SJCRH30 (cell line): ENCODE measurements at regions not wholly inside any gene's neighbourhood (a gene's known extent, or its start where the extent isn't known, plus 50 kb on each side); places are given as distances from the start of the nearest gene placed in this dataset.
A peak's percentile ranks its signal among the peaks of the same experiment; 100 is the strongest.

Source experiments
- DNase-seq, 2 experiments: peaks; one replicate each; pipeline ENCODE4 v3.0.0-alpha.2; 2015 to 2020
- H3K27ac ChIP-seq: fragments of 250-450 bp; sonication (Bioruptor Pico); 2 replicates; pipeline ENCODE4 v1.5.1; 2020; ENCODE audit warnings: mild to moderate bottlenecking, moderate library complexity
- H3K27me3 ChIP-seq: fragments of 250-450 bp; sonication (Bioruptor Pico); 2 replicates; pipeline ENCODE4 v1.5.1; 2020; ENCODE audit warnings: mild to moderate bottlenecking, moderate library complexity
- H3K36me3 ChIP-seq: fragments of 250-450 bp; sonication (Bioruptor Pico); 2 replicates; pipeline ENCODE4 v1.5.1; 2020; ENCODE audit warnings: mild to moderate bottlenecking, moderate library complexity
- H3K4me1 ChIP-seq: fragments of 250-450 bp; sonication (Bioruptor Pico); 2 replicates; pipeline ENCODE4 v1.5.1; 2020; ENCODE audit warnings: mild to moderate bottlenecking, moderate library complexity
- H3K4me3 ChIP-seq: fragments of 250-450 bp; sonication (Bioruptor Pico); 2 replicates; pipeline ENCODE4 v1.5.1; 2020; ENCODE audit warnings: mild to moderate bottlenecking, moderate library complexity
- H3K9me3 ChIP-seq: fragments of 250-450 bp; sonication (Bioruptor Pico); replicated peaks from 2 replicates; pipeline ENCODE4 v1.5.1; 2020; ENCODE audit warnings: mild to moderate bottlenecking, moderate library complexity

DNA sequence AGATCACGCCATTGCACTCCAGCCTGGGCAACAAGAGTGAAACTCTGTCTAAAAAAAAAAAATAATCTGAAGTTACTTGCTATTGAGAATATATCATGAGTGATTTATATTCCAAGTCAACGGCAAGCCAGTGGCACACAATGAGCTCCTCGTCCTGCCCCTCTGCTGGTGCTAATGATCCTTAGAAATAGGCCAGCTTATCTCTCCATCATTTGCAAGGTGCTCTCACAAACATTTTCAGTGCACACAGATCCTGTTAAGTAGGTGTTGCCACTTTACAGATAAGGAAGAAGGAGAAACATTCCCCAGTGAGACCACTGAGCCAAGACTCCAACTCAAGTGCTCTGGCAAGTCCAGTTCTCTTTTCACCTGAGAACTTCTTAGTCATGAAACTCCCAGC lies 91.3 kb upstream of the GPR45 start:
- no peak for DNase-seq
- no peaks in the 10 kb centered on the region for H3K27me3 ChIP-seq
- H3K9me3 ChIP-seq, result no peaks in the 10 kb centered on the region
- H3K36me3 ChIP-seq, result no peaks in the 10 kb centered on the region
- no peaks in the 10 kb centered on the region for H3K4me1 ChIP-seq
- H3K27ac ChIP-seq, result no peak overlapping the region
- no peak overlapping the region for H3K4me3 ChIP-seq

DNA sequence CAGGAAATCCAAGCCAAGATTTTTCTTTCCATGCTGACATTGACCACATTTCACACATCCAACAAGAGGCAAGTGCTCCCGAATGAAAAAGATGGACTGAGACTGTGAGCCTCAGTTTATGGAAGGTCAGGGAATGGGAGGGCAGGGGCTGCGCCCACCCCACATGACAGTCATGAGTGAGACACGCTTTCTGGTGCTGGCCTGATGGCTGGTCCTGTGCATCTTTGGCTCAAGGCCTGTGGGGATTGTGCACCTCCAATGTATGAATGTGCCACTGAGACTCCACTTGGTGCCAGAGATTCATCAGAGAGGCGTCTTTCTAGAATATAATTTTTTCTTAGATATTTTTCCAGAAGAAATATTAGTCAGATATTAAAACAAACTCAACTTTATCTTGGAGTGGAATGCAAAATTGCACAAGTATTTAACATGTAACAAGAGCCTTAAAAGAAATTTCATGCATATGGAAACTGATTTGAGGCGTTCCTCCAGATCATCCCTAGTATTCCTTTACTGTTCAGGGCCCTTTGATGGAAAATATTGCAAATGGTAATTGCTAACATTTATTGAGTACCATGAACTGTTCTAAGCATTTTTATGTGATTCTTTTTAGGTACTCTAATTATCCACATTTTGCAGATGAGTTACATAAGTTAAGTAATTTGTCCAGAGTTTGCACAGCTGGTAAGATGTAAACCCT lies 87.3 kb upstream of the GPR45 start:
- Histone ChIP-seq H3K9me3 (no peaks in the 10 kb centered on the region), H3K27me3 (no peaks in the 10 kb centered on the region), H3K4me3 (no peak overlapping the region), H3K4me1 (no peaks in the 10 kb centered on the region), H3K27ac (no peak overlapping the region), H3K36me3 (no peaks in the 10 kb centered on the region)
- no peak for DNase-seq

DNA sequence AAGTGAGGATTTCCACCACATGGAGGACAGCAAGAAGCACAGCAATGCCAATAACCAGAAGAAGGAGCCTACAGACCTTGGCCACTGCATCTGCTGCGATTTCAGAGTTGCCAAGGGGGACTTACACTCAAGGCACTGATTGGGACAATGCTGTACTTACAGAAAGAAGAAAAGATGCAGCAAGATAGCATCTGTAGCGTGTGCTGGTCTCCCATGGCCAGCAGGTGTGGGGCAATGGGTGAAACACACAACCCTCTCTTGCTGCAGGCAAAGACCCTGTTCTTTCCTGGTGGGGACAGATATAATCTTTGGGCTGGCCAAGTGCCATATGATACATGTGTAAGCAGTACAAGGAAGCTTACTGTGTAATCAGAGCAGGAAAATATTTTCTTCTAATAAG lies 85.4 kb upstream of the GPR45 start:
- Histone ChIP-seq H3K27me3 (no peaks in the 10 kb centered on the region), H3K36me3 (no peaks in the 10 kb centered on the region), H3K9me3 (no peaks in the 10 kb centered on the region), H3K27ac (no peak overlapping the region), H3K4me3 (no peak overlapping the region), H3K4me1 (no peaks in the 10 kb centered on the region)
- DNase-seq, result no peak

DNA sequence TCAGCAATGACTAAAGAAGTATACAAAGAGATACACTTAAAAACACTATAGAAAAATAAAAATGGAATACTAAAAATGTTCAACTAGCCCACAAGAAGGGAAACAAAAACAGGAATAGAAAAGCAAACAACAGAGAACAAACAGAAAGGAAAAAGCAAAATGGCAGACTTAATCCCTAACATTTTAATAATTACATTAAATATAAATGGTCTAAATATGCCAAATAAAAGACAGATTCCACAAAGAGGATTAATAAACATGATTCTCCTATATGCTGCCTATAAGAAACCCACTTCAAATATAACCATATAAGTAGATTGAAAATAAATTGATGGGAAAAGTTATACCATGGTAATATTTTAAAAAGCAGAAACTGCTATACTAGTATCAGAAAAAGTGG lies 83.5 kb upstream of the GPR45 start:
- Histone ChIP-seq H3K36me3 (no peaks in the 10 kb centered on the region), H3K9me3 (0 out of 2 replicates have a peak, but pooled peaks cover 2% of the 10 kb centered on the region), H3K4me3 (no peak overlapping the region), H3K27me3 (no peaks in the 10 kb centered on the region), H3K4me1 (no peaks in the 10 kb centered on the region), H3K27ac (no peak overlapping the region)
- DNase-seq, result no peak

DNA sequence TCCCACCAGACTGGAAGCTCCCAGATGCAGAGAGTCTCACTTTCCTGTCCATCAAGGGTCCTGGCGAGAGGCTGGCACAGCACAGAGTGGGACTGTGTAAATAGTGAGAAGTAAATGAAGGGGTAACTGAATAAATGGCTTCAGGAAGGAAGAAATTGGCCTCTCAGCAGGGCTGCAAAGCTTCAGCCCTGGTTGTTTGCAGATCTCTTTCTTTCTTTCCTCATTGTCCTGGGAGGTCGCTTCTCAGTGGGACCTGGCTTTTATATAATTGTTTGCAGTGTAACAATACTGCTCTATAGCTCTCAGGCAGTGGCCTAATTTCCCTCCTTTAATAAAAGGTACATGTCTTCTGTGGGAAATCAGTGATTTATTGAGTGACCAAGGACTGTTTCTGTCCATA lies 74.9 kb upstream of the GPR45 start:
- no peak overlapping the region for H3K27ac ChIP-seq
- peaks cover 12% of the 10 kb centered on the region; the same call in 1 of the 2 replicates for H3K27me3 ChIP-seq
- no peaks in the 10 kb centered on the region for H3K36me3 ChIP-seq
- no peaks in the 10 kb centered on the region for H3K4me1 ChIP-seq
- no peak overlapping the region for H3K4me3 ChIP-seq
- DNase-seq, result no peak
- H3K9me3 ChIP-seq, result 0 out of 2 replicates have a peak, but pooled peaks cover 2% of the 10 kb centered on the region

- Histone ChIP-seq H3K4me1 (no peaks in the 10 kb centered on the region), H3K4me3 (no peak overlapping the region), H3K27me3 (peaks cover 12% of the 10 kb centered on the region; the same call in 1 of the 2 replicates), H3K9me3 (peaks cover 5% of the 10 kb centered on the region; the same call in 1 of the 2 replicates), H3K27ac (no peak overlapping the region), H3K36me3 (no peaks in the 10 kb centered on the region)
- no peak for DNase-seq
Observed at GRCh38 chr2:105168543-105168942, 73.0 kb upstream of the GPR45 start.

- Histone ChIP-seq H3K36me3 (no peaks in the 10 kb centered on the region), H3K27ac (no peak overlapping the region), H3K4me1 (peaks cover 22% of the 10 kb centered on the region), H3K27me3 (0 out of 2 replicates have a peak, but pooled peaks cover 4% of the 10 kb centered on the region), H3K4me3 (no peak overlapping the region), H3K9me3 (peaks cover 5% of the 10 kb centered on the region; the same call in 1 of the 2 replicates)
- DNase-seq, result peak in 1 of 2 experiments; percentile 48
Observed at GRCh38 chr2:105175231-105175630, 66.3 kb upstream of the GPR45 start.

DNA sequence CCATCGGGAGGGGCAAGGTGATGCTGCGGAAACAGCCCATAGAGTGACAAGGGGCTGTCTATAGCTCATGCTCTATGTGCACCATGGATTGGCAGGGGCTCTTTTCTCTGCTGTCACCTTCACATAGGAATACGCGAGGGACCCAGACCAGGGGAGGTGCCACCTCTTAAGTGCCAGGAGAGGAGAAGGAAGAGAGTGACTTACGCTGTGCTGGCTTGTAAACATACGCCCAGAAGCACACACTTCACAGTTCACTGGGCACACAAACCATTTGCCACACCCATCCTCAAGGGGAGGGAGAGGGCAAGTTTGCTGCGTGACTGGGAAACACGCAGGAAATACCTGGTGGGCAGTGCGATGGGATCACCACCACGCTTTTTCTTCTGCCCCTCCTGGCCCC lies 65.1 kb upstream of the GPR45 start:
- H3K36me3 ChIP-seq, result no peaks in the 10 kb centered on the region
- H3K4me1 ChIP-seq, result peaks cover 34% of the 10 kb centered on the region
- H3K27me3 ChIP-seq, result no peaks in the 10 kb centered on the region
- no peak overlapping the region for H3K4me3 ChIP-seq
- peaks cover 5% of the 10 kb centered on the region; the same call in 1 of the 2 replicates for H3K9me3 ChIP-seq
- H3K27ac ChIP-seq, result no peak overlapping the region
- DNase-seq, result no peak

- Histone ChIP-seq H3K36me3 (no peaks in the 10 kb centered on the region), H3K4me3 (no peak overlapping the region), H3K4me1 (peaks cover 34% of the 10 kb centered on the region), H3K9me3 (peaks cover 5% of the 10 kb centered on the region; the same call in 1 of the 2 replicates), H3K27me3 (no peaks in the 10 kb centered on the region), H3K27ac (no peak overlapping the region)
- DNase-seq, result no peak
Observed at GRCh38 chr2:105177008-105177407, 64.5 kb upstream of the GPR45 start.

GRCh38 chr2:105177536-105178254 lies 63.8 kb upstream of the GPR45 start:
- H3K36me3 ChIP-seq, result no peaks in the 10 kb centered on the region

DNA sequence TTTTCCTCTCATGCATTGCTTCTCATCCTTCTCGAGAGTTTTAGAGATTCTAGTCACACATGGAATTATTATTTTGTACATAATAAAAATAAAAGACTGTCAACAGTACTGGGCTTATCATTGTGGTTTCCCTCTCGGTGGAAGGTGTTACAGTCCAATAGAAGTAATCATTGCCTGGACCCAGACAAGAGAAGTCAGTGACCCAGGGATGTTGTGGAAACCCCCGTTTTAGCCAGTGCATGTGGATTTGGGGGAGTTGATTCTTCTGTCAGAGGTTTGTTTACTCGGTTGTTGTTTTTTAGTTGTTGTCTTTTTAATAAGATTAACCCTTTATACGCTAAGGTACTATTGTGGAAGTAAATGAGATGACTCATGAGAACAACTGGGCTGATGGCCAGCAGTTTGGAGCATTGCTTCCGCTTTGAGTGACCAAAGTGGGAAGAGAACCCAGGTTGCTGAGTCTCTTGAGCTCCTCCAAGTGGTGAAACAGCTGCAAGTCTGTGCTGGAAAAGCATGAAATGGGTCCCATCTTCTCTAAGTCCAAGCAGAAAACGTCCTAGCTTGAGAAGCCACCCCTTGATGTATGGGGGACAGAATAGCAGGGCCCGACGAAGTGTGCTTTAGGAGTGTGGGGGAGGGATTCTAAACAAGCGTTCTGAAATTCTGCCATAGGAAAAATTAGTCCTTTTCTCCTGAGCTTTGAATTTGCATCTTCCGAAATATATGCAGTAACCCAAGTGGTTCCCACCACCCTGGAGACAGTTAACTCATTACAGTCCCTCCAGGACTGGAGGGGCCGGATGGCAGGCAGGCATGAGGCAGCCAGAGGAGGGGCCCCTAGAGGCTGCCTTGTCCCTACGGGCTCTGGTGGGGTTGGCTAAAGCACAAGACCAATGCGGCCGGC lies 61.8 kb upstream of the GPR45 start:
- Histone ChIP-seq H3K4me3 (no peak overlapping the region), H3K9me3 (no peaks in the 10 kb centered on the region), H3K27me3 (peaks cover 10% of the 10 kb centered on the region; the same call in 1 of the 2 replicates), H3K4me1 (peaks cover 34% of the 10 kb centered on the region), H3K36me3 (no peaks in the 10 kb centered on the region), H3K27ac (no peak overlapping the region)
- peak; percentile 56 to 75 for DNase-seq

More at GRCh38 chr2:105177536-105178254, 63.8 kb upstream of the GPR45 start:
- H3K4me1 ChIP-seq, result peaks cover 34% of the 10 kb centered on the region
- no peak overlapping the region for H3K4me3 ChIP-seq
- peaks cover 5% of the 10 kb centered on the region; the same call in 1 of the 2 replicates for H3K9me3 ChIP-seq
- H3K27ac ChIP-seq, result no peak overlapping the region
- H3K27me3 ChIP-seq, result 0 out of 2 replicates have a peak, but pooled peaks cover 4% of the 10 kb centered on the region
- no peak for DNase-seq

DNA sequence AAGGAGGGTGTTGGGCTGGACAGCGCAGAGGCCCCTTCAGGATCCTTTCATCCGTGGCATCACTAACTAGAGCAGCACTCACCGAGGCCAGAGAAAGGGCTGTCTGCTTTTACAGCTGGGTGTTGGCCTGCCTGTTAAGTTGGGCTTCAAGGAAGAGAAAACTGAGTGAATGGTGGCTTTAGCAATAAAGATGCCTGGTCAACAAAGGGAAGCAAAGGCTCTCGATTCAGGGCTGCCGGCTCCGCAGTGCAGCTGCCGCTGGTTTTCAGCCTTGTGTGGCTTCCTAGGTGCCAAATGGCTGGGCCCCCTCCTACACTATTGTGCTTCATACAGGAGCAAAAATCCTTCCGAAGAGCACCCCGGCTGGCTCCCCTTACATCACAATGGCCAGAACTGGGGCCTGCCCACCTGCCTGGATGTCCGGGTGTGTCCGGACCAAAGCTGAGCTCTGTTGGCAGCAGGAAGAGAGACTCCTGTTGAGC lies 61.0 kb upstream of the GPR45 start:
- Histone ChIP-seq H3K27me3 (peaks cover 17% of the 10 kb centered on the region; the same call in 1 of the 2 replicates), H3K4me3 (no peak overlapping the region), H3K9me3 (no peaks in the 10 kb centered on the region), H3K4me1 (peaks cover 26% of the 10 kb centered on the region), H3K27ac (no peak overlapping the region), H3K36me3 (no peaks in the 10 kb centered on the region)
- DNase-seq, result peak; percentile 31 to 46

- DNase-seq, result peak in 1 of 2 experiments; percentile 6
- H3K27ac ChIP-seq, result no peak overlapping the region
- H3K4me1 ChIP-seq, result peaks cover 21% of the 10 kb centered on the region
- H3K36me3 ChIP-seq, result no peaks in the 10 kb centered on the region
- no peak overlapping the region for H3K4me3 ChIP-seq
- peaks cover 17% of the 10 kb centered on the region; the same call in 1 of the 2 replicates for H3K27me3 ChIP-seq
- no peaks in the 10 kb centered on the region for H3K9me3 ChIP-seq
Observed at GRCh38 chr2:105181282-105181681, 60.3 kb upstream of the GPR45 start.

DNA sequence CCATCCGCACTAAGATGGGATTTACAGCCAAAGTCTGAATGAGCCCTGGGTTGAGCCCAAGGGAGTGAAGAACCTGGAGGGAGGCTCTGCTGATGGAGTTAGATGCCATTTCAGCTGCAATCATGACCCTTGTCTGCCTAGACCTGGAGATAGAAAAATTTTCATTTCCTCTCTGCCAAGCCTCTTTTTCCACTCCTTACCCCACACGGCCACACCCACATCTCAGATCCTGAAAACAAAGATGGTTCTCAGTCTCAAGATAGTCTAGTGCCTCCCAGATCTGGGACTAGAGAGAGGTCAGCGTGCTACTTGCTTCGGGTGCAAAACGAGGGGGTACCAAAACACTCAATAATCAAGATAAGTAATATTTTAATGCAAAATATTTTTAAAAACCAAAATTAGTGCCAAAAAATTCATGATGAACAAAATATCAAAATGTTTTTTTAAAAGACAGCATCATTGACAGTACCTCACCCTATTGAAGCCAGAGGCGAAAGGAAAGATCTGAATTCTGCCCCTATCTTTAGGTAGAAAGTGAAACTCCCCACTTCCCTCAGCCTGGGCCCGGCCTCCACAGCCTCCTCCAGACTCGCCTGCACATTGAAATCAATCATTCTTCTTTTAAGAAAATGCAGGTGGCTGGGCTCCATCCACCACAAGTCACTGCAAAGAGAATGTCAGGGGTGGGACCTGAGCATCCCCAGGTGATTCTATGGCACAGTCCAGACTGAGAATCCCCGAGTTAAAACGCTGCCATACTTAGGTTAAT lies 57.8 kb upstream of the GPR45 start:
- Histone ChIP-seq H3K9me3 (no peaks in the 10 kb centered on the region), H3K27ac (no peak overlapping the region), H3K36me3 (no peaks in the 10 kb centered on the region), H3K4me1 (peaks cover 21% of the 10 kb centered on the region), H3K4me3 (no peak overlapping the region), H3K27me3 (peaks cover 17% of the 10 kb centered on the region; the same call in 1 of the 2 replicates)
- no peak for DNase-seq
